Daoy (cell line): ENCODE measurements at regions not wholly inside any gene's neighbourhood (a gene's known extent, or its start where the extent isn't known, plus 50 kb on each side); places are given as distances from the start of the nearest gene placed in this dataset.
A peak's percentile ranks its signal among the peaks of the same experiment; 100 is the strongest.
"Not testable (repeated sequence)": the region's sequence is repeated elsewhere in the genome, so short reads cannot be mapped to it uniquely, and the experiment has no call there.

ENCODE experiments used
- DNase-seq: peaks from one replicate; pipeline ENCODE4 v3.0.0-alpha.2; 2015; ENCODE audit warnings: low read depth

DNA sequence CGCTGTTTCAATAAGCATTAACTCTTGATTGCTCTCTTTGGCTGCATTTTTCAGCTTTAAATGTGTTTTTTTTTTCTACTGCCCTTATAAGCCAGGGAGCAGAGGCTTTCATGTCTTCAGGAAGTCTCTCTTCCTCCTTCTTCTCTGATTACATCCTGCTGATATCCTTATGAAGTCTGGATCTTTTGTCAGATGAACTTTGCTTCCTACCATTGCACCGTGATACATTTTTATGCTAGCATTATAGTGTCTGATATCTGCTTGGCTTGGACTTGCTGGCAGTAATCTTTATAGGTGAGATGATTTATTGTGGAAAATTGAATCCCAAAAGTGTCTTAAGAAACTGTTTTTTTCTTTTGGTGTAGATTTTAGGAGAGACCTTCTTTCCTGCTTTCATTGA is 160.4 kb upstream of the CFAP20DC start:
- DNase-seq, result no peak

DNA sequence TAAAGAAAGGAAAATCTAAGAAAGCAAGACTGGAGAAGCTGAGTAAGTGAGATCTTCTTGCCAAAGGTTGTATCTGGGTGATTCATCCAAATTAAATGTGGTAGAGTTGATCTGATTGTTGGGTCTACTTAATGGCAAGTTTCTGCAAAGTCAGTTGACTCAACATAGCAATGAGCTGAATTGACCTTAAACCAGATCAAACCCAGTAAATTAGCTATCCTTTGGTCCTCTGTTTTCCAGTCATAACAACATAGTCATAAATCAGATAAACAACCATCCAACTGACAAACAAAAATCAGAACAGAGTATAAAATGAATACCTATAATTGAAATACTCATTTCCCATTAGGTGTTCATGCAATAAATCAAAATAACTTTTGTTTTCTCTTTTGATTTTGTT is 142.6 kb upstream of the CFAP20DC start:
- no peak for DNase-seq

DNA sequence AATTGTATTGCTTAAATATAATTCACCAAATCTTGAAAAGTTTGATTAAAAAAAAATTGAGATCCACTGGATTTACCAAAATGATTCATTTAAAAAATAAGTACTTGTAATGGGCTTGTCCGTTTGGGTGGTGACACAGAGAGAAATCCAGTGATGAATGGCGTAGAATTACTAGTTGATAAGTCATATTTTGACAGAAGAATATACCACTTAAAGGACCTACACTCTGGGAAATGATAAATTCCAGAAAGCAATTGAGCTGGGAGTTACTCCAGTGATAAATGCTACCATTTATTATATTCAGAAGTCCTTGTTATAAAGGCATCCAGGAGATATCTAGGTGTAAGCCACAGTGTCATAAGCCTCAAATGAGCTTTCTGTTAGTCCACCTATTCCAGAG is 141.8 kb upstream of the CFAP20DC start:
- no peak for DNase-seq

DNA sequence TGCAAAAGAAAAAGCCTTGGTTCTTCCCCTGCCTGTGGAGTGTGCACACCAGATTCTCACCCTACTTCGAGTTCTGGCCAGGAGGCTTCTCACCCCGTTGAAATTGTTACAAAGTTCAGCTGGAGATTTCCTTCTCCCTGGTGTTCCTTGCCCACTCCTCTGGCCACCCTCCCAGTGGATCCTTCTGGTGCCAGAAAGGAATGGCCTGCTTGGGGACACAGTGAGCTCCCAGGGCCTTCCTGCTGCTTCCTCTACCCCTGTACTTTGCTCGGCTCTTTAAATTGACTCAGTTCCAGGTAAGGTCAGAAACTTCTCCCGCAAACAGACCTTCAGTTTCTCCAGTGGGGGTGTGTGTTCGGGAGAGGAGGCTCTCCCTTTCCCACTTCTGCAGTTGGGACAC is 140.1 kb upstream of the CFAP20DC start:
- no peak for DNase-seq

DNA sequence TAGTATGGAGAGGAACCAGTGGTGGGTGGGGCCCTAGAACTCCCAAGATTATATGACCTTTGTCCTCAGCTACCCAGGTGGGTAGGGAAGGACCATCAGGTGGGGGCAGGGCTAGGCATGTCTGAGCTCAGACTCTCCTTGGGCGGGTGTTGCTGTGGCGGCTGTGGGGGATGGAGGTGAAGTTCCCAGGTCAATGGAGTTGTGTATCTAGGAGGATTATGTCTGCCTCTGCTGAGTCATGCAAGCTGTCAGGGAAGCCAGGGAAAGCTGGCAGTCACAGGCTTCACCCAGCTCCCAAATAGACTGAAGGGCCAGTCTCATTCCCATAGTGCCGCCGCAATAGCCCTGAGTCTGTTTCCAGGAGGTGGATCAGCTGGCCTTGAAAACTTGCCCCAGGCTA is 139.7 kb upstream of the CFAP20DC start:
- no peak for DNase-seq

DNA sequence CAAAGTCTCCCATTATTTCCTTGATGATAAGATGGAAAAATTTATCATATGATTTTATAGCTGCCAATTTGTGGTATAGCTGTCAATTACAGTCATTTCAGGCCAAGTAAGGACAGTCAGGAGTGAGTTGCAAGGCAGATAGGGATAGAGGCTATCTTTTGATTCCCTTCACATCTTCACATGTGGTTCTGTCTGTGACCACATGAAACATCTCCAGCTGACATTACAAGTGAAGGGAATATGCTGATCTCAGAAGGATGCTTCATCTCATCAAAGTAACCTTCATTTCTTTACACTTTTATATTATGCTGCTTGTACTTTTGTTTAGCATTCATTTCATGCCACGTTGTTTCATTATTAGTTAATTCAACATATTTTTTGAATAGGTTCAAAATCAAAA is 136.9 kb upstream of the CFAP20DC start:
- DNase-seq, result no peak

DNA sequence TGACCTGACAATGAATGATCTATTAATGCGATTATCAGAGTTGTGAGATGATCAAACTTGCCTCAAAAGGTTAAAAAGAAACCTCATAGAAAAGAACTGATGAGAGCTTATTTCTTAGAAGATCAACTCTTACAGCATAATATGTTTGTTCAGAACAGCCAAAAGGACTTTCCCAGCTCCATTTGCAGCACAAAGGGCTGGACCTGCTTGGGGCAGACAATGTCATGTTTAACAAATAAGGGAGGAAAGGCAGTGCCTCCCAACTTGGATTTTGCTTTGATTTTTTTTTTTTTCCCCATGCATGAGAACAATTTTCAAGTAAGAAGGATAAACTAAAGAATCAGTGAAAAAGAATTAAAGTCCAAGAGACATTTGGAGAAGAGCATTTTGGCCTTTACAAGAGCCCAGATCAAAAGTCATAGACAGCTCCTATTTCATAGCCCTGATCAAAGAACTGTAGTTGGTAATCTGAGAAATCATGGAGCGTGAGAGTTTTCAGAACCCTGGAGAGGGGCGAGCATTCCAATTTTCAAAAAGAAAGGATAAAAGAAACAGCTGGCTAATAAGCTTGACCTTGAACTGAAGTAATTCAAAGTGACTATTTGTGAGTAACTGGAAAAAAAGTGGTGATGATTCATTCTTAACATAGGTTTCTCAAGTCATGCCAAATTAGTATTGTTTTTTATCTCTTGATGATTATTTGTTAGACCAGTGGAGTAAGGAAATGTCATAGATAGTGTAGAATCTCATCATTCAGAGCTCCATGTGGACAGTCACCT is 136.0 kb upstream of the CFAP20DC start:
- no peak for DNase-seq

DNA sequence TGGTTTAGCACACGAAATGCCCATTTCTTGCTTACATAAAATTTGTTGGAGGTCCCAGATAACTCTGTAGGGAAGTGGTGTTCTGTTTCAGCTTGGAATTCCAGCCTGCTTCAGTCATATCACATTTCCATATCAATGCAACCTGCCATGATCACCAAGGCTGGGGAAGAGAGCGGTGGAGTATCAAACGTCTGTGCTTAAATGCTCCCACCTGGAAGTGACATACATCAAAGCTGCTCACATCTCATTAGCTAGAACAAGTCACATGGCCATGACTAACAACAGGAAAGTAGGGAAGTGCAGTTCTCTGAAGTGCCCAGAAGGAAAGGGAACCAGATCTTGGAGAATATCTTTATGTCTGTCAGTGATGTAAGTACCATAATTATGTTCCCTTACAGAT is 130.2 kb upstream of the CFAP20DC start:
- no peak for DNase-seq

DNA sequence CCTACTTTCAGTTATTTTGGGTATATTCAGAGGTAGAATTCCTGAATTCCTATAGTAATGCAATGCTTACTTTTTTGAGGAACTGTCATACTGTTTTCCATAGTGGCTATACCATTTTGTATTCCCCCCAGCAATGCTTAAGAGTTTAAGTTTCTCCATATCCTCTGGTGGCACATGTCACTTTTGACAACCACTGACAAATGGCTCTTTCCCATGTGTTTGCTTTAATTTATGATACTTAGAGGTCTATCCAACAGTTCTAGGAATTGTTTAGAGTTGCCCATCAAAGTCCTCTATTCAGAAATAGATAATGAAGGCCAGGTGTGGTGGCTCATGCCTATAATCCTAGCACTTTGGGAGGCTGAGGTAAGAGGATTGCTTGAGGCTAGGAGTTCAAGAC is 128.9 kb upstream of the CFAP20DC start:
- no peak for DNase-seq

DNA sequence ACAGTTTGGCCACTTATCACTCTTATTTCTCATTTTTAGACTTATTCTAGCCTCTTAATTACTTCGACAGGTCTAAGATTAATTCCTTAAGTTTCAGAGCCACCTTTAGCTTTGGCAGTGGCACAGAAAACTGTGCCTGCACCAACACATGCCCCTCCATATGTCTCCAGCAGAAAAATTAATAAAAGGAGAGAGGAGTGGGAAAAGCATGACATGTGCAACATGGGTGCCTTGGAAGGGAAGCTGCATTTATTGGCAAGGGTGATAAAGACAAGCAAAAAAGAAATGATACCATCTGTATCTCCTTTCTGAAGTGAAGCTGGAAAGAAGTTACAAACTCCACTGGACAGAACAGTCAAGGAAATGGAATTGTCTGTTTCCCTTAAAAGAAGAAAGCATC is 121.7 kb upstream of the CFAP20DC start:
- DNase-seq, result no peak

DNA sequence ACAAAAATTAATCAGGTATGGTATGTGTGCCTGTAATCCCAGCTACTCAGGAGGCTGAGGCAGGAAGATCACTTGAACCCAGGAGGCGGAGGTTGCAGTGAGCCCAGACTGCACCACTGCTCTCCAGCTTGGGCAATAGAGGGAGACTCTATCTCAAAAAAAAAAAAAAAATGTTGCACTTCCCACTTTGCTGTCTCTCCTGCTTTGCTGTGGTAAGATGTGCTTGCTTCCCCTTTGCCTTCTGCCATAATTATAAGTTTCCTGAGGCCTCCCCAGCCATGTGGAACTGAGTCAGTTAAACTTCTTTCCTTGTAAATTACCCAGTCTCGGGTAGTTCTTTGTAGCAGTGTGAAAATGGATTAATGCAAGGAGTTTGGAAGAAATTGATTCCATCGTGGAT is 120.3 kb upstream of the CFAP20DC start:
- DNase-seq, result not testable (repeated sequence)

DNA sequence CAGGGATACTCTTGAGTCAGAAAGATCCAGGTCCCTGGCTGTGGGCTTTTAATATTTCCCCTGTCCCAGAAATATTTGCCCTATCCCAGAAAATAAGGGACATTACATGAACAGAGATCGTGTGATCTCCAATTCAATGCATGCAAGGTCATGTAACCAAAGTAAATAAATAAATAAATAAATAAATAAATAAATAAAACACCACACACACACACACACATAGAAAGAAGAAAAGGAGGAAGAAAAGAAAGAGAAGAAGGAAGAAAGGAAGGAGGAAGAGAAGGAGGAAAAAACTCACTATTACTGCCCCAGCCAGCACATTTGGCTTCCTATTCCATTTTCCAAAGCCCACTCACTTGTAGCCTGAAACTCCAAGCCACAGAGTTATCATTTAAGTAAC is 117.9 kb upstream of the CFAP20DC start:
- DNase-seq, result no peak

DNA sequence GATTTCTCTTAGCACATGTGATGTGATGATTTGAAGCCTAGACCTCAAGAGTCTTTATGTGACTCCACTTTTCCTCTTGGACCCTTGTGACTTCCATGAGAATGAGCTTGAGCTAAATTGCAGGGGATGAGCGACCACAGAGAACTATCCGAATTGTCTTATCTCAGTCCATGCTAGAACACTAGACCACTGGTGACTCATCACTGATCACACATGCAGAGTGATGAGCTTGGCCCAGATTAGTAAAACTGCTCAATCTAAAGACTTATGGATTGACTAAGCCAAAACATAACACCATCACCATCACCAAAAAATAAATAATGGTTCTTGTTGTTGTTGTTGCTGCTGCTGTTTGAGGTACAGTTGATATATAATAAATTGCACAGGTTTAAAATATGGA is 114.1 kb upstream of the CFAP20DC start:
- peak; percentile 3 for DNase-seq

DNA sequence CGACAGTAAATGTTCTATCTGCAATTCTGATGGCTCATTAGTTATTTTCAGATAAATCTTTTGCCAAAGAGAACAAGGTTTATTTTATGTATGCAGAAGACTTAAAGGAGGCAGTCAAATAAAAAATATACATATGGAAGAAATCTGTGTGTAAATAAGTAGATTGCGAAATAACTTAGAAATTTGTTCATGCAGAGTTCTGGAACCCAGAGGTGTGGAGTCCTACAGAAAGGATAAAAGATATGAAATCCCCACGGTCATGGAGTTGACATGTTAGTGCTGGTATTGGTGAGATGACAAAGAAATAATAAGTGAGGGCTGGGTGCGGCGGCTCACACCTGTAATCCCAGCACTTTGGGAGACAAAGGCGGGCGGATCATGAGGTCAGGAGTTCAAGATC is 111.2 kb upstream of the CFAP20DC start:
- no peak for DNase-seq

DNA sequence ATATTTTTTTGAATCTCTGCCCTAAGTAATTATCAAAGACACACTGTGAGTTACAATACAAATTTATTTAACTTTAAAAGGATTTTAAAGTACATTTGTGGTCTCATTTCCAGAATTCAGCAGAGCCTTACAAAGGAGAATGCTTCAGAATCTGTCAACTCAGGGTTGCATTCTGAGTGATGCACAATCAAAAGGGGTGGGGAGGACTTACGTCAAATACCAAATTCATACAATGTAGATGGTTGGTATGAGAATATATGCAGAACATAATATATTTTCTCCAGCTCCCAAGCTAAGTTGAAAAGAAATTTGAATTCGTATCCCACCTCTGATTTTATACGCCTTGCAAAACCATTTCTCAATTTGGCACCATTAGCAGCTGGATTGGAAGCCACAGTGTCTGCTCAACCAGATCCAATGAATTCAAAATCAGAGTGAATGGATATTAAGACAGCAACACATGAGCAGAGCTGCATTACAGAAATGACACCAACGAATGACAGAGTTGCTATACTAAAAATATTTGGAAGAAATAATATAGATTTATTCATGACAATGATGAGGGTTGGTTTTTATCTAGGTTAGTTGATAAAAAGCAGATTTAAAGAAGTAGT is 110.4 kb upstream of the CFAP20DC start:
- DNase-seq, result no peak

DNA sequence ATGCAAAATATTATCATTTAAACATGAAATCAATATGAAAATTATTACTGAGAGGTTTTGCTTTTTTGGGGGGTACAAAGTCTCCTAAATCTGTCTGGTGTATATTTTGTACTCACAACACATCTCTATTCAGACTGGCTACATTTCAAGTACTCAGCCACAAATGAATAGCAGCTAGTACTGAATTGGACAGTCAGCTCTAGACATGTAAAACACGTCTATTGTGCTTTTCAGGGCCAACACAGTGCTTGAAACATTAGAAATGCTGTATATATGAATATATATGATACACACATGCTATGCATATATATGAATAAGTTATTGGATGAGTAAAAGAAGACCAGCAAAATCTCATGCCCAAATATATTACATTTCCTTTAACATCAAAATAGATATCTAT is 103.8 kb upstream of the CFAP20DC start:
- DNase-seq, result no peak

DNA sequence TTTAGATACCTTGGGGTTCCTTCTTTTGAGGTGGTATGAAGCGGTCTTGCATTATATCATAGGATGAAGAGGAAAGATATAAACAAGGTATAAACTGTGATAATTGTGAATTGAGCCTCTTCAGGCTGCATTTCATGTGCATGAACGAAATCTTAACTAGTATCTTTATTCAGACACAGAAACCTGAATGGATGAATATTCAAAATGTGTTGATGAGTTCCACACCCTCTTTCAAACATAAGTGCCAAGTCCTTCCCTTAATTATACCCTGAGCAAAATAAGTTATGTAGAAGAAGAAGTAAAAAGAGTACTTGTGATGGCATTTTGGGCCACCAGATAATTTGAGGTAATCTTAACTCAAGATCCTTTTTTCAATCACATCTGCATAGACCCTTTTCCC is 103.1 kb upstream of the CFAP20DC start:
- no peak for DNase-seq

DNA sequence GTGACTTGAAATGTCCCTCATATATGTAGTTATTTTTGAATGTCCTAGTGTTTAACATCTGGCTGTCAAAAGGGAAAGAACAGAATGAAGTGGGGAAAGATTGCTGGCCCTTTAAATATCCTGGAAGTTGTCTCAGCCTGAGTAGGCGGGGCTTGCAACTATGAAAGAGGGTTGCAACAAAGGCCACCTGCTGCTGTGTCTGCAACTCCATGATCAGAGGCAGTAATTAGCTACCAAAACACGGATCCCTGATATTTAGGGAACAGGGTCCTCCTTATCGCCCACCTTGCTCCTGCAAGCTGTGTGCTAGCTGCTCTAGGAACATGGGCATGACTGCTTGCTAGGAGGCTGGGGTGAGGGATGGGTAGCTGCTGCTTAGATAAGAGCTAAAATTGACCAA is 100.2 kb upstream of the CFAP20DC start:
- DNase-seq, result no peak

DNA sequence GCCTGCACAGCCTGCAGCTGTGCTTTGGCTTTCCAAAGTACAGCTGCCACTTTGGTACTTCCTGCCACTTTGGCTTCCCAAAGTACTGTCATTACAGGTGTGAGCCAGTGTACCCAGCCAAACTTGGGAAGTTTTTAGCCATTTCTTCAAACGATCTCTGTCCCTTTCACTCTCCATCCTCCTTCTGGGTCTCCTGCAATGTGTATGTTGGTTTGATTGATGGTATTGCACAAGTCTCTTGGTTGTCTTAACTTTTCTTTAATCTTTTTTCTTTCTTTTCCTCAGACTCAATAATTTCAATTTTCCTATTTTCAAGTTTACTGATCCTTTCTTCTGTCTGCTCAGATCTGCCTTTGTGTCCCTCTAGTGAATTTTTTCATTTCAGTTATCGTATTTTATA is 99.3 kb upstream of the CFAP20DC start:
- DNase-seq, result no peak

DNA sequence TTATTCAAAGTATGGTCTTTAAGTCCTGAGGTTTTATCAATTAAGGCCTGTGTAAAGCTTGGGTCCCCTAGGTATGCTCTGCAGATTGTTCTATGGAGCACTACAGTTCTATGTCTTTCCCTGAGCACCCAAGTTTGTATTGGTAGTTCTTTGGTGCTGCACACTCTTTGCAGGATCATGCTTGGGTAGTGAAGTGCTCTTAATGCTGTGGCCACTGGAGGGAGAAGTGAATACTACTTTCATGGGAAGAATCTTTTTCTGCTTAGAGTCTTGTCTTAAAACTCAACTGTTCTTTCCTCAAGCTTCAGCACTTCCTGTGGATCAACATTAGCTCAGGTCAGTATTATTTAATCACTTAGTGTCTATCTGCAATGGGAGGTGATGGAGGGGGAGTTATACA is 93.6 kb upstream of the CFAP20DC start:
- no peak for DNase-seq

DNA sequence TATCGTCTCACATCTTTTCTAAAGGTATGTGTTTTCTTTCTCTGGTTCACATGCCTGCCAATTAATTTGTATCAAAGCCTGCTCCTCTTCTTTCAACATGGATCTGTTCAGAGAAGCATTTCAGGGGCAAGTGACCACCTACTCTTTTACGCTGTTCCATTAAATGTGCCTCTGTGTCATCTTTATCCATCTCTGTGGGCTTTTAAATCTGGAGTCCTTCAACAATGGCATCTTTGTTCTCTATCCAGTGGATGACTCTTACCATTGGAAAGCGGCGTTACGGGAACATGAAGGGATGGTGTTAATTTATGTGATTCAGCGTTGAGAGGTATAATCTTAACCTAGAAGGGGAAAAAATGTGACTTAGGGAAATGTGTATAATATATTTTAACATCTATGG is 92.7 kb upstream of the CFAP20DC start:
- DNase-seq, result no peak

DNA sequence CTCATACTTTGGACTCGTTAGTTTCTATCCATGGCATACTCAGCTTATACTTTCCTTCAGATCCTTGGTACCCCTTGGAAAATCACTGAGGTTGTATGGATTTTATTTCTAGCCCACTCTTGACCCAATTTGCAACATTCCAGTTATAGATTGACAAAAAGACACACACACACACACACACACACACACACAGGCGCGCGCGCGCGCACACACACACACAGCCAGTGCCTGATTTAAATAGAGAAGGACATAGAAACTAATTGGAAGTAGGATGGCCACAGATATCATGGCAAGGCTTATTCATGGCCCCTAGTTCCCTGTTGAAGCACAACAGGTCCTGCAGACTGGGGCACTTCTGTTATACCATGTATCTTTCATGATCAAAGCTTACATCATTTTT is 89.1 kb upstream of the CFAP20DC start:
- no peak for DNase-seq

DNA sequence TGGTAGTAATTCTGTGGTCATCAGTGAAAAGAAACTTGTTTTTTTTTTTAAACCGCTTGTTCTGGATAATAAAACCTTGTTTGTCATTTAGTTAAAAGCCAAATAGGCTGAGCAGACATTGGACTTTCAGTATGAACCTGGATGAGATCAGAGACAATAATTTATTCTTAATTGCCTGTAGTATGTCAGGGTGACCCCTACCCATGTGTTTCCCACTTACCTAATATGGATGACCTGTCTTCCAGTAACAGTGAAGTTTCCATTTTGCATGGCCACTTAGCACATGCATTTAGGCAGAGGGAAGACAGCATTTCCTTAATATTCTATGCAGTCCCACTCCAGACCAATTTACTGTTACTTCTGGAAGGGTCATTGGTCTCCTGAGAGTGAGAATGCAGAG is 87.6 kb upstream of the CFAP20DC start:
- no peak for DNase-seq

DNA sequence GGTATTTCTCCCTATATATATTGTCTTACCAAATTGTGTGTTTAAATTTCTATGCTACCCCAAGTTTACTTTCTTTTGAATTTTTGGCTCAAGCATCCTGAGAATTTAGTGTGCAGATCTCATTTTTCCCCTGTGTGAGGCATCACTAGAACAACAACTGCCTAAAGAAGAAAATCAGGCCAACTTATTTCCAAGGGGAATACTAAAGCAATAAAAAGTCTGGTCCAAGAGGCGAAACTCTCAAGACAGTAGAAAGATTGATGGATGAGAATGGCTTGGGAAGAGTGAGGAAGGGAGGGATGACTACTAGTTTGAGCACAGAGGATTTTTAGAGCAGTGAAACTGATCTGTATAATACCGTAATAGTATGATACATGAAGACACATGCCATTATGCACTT is 86.3 kb upstream of the CFAP20DC start:
- DNase-seq, result no peak
